GM23248 (cell line): ENCODE measurements at regions not wholly inside any gene's neighbourhood (a gene's known extent, or its start where the extent isn't known, plus 50 kb on each side); places are given as distances from the start of the nearest gene placed in this dataset.

Source experiments
- DNase-seq: peaks from one replicate; pipeline ENCODE4 v3.0.0-alpha.2; 2015
- H2AFZ ChIP-seq: fragments of 200-600 bp; sonication (generic); 2 replicates; pipeline ENCODE4 v1.6.1; 2016; ENCODE audit warnings: antibody characterized with exemption
- H3F3A ChIP-seq: fragments of 200-600 bp; sonication (generic); 2 replicates; pipeline ENCODE4 v1.6.1; 2016; ENCODE audit warnings: mild to moderate bottlenecking, antibody characterized with exemption, mixed run types; ENCODE audit not compliant: insufficient read depth
- H3K27ac ChIP-seq: fragments of 200-600 bp; sonication (generic); 2 replicates; pipeline ENCODE4 v1.5.1; 2016; ENCODE audit warnings: mild to moderate bottlenecking
- H3K27me3 ChIP-seq: fragments of 200-600 bp; sonication (generic); replicated peaks from 2 replicates; pipeline ENCODE4 v1.6.1; 2016; ENCODE audit warnings: mild to moderate bottlenecking; ENCODE audit not compliant: insufficient read depth
- H3K36me3 ChIP-seq: fragments of 200-600 bp; sonication (generic); 2 replicates; pipeline ENCODE4 v1.6.1; 2016; ENCODE audit warnings: low read depth, mild to moderate bottlenecking
- H3K4me1 ChIP-seq: fragments of 200-600 bp; sonication (generic); 2 replicates; pipeline ENCODE4 v1.6.1; 2016; ENCODE audit warnings: mild to moderate bottlenecking; ENCODE audit not compliant: insufficient read depth
- H3K4me2 ChIP-seq: fragments of 200-600 bp; sonication (generic); one replicate; pipeline ENCODE4 v1.6.1; 2016; ENCODE audit warnings: mild to moderate bottlenecking; ENCODE audit not compliant: unreplicated experiment
- H3K4me3 ChIP-seq: fragments of 200-600 bp; sonication (generic); 2 replicates; pipeline ENCODE4 v1.5.1; 2016; ENCODE audit warnings: mild to moderate bottlenecking
- H3K79me2 ChIP-seq: fragments of 200-600 bp; sonication (generic); 2 replicates; pipeline ENCODE4 v1.6.1; 2016; ENCODE audit warnings: mild to moderate bottlenecking; ENCODE audit not compliant: insufficient read depth
- H3K9ac ChIP-seq: fragments of 200-600 bp; sonication (generic); 2 replicates; pipeline ENCODE4 v1.6.1; 2016; ENCODE audit warnings: mild to moderate bottlenecking
- H3K9me2 ChIP-seq: fragments of 200-600 bp; sonication (generic); 2 replicates; pipeline ENCODE4 v1.6.1; 2016; ENCODE audit warnings: mixed run types, mild to moderate bottlenecking, moderate library complexity; ENCODE audit not compliant: insufficient read depth
- H3K9me3 ChIP-seq: fragments of 200-600 bp; sonication (generic); one replicate; pipeline ENCODE4 v1.6.1; 2017; ENCODE audit warnings: low read depth
- H4K20me1 ChIP-seq: fragments of 200-600 bp; sonication (generic); 2 replicates; pipeline ENCODE4 v1.6.0; 2016; ENCODE audit not compliant: insufficient read depth
- EZH2 ChIP-seq: fragments of 200-600 bp; sonication (generic); IDR thresholded peaks from 2 replicates; pipeline ENCODE4 v1.6.1; 2018; ENCODE audit warnings: antibody characterized with exemption, mild to moderate bottlenecking; ENCODE audit not compliant: insufficient read depth, poor library complexity, severe bottlenecking
- EZH2phosphoT487 ChIP-seq: fragments of 200-600 bp; sonication (generic); IDR thresholded peaks from 2 replicates; pipeline ENCODE4 v1.6.1; 2018; ENCODE audit warnings: antibody characterized with exemption, moderate library complexity, mild to moderate bottlenecking, low read depth; ENCODE audit not compliant: insufficient read depth
- WGBS, 2 experiments: methylation state at CpG; one replicate each; pipeline ENCODE4 v1.1.6; 2015 to 2017; ENCODE audit warnings: low lambda C conversion rate in 2 of 2, low coverage in 1 of 2; ENCODE audit errors: missing lambda C conversion rate in 2 of 2; 5-methylcytosine and 5-hydroxymethylcytosine counted together
- in situ Hi-C: fragments of 300-500 bp; cut with MboI; formaldehyde crosslinking; loops from 2 replicates; pipeline ENCODE4 v1.15.0; 2020

DNA sequence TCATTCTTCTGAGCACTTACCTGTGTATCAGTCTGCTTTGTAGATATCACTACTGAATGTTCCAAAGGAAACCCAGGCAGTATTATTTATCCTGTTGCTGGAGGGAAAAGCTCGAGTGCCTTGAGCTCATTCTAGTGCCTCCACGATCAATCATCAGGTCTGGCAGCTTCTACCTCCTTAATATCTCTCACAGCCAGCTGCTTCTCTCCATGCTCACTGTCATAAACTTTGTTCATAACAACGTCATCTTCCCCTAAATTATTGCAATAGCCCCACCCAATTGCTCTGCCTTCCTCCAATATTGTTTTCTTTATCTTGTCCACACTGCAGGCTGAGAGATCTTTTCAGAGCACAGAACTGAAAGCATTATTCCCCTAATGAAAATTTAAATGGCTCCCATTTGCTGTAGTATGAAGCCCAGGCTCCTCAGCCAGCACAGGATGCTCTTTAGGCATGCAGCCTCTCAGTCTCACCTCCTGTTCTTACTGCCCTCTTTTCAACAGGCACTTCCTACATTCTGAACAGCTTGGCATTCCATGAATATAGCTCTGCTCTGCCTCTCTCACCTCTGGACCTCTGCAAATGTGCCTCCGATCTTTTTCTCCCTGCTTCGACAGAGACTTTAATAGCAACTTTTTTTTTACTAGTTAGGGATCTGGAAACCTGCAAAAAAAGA, 504.2 kb upstream of the IGFBP7 start:
- no peaks in the 10 kb centered on the region for H3K36me3 ChIP-seq
- H2AFZ ChIP-seq, result no peak overlapping the region
- H3K79me2 ChIP-seq, result no peaks in the 10 kb centered on the region
- H3K9ac ChIP-seq, result no peak overlapping the region
- H3K9me2 ChIP-seq, result no peaks in the 10 kb centered on the region
- H3K27me3 ChIP-seq, result no peaks in the 10 kb centered on the region
- H3F3A ChIP-seq, result no peaks in the 10 kb centered on the region
- no peak overlapping the region for H3K4me2 ChIP-seq
- TF ChIP-seq EZH2 (no peak), EZH2phosphoT487 (no peak)
- H3K9me3 ChIP-seq, result no peaks in the 10 kb centered on the region
- no peaks in the 10 kb centered on the region for H4K20me1 ChIP-seq
- no peak for DNase-seq
- no peaks in the 10 kb centered on the region for H3K4me1 ChIP-seq
- no peak overlapping the region for H3K27ac ChIP-seq
- H3K4me3 ChIP-seq, result no peak overlapping the region
- WGBS, 2 experiments, result 1 to 3% methylated on average over 5 of the region's 5 CpGs
- in situ Hi-C loops, result no loop called here

DNA sequence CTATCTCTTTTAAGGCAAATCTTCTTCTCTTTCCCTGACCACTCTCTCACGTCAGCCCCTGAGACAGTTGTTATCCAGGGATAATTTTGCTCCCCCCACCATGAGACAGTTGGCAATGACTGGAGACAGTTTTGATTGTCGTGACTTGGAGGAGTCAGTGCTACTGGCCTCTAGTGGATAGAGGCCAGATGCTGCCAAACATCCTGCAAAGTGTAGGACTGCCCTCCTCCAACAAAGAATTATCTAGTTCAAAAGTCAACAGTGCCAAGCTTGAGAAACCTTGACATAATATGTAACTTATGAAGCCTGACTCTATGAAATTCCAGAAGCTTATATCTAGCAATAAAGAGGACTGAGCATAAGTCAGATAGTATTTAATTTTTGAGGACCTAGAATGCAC, 502.1 kb upstream of the IGFBP7 start:
- Histone ChIP-seq H3K9me2 (no peaks in the 10 kb centered on the region), H3F3A (no peaks in the 10 kb centered on the region), H3K4me2 (no peak overlapping the region), H3K9me3 (no peaks in the 10 kb centered on the region), H3K79me2 (no peaks in the 10 kb centered on the region), H2AFZ (no peak overlapping the region), H3K4me3 (no peak overlapping the region), H3K4me1 (no peaks in the 10 kb centered on the region), H3K27me3 (no peaks in the 10 kb centered on the region), H4K20me1 (no peaks in the 10 kb centered on the region), H3K36me3 (no peaks in the 10 kb centered on the region), H3K9ac (no peak overlapping the region), H3K27ac (no peak overlapping the region)
- DNase-seq, result no peak
- 0 to 4% methylated on average over 2 of the region's 2 CpGs for WGBS, 2 experiments
- TF ChIP-seq EZH2phosphoT487, result no peak
- no peak for TF ChIP-seq EZH2
- in situ Hi-C loops, result no loop called here

DNA sequence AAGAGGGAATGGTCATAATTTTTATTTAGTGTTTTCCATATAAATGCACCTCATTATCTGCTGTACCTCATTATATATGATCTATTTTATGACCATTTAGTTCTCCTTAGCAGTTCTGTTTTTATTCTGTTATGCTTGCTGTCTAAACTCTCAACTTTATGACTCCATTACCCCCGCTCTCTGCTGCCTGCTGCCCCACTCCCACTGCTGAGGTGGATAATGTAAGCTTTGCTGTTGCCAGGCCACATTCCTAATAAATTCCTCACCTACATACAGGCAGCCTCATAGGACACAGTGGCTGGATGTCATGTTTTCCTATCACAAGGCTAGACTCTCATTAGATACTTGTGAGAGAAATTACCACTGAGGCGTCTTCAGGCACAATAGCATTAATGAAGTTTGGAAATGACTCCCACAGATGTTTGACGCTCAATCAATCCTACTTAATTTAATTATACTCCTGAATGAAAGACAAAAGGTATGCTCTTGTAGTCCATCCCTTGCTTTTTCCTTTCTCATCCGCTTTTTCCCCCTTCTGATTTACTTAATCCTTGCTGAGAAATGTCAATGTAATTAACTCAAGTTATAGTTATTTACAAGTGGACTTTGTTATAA, 497.5 kb upstream of the IGFBP7 start:
- no peak for DNase-seq
- no peak overlapping the region for H3K4me2 ChIP-seq
- H3K4me1 ChIP-seq, result no peaks in the 10 kb centered on the region
- no peak overlapping the region for H3K27ac ChIP-seq
- H3K36me3 ChIP-seq, result no peaks in the 10 kb centered on the region
- H4K20me1 ChIP-seq, result no peaks in the 10 kb centered on the region
- no peaks in the 10 kb centered on the region for H3K79me2 ChIP-seq
- in situ Hi-C loops, result no loop called here
- H3K9me3 ChIP-seq, result no peaks in the 10 kb centered on the region
- H3K4me3 ChIP-seq, result no peak overlapping the region
- TF ChIP-seq EZH2phosphoT487 (no peak), EZH2 (no peak)
- H3K27me3 ChIP-seq, result no peaks in the 10 kb centered on the region
- H3K9ac ChIP-seq, result no peak overlapping the region
- H3K9me2 ChIP-seq, result no peaks in the 10 kb centered on the region
- no peak overlapping the region for H2AFZ ChIP-seq
- no peaks in the 10 kb centered on the region for H3F3A ChIP-seq
- WGBS, 2 experiments, result 24 to 27% methylated on average over 4 of the region's 4 CpGs

DNA sequence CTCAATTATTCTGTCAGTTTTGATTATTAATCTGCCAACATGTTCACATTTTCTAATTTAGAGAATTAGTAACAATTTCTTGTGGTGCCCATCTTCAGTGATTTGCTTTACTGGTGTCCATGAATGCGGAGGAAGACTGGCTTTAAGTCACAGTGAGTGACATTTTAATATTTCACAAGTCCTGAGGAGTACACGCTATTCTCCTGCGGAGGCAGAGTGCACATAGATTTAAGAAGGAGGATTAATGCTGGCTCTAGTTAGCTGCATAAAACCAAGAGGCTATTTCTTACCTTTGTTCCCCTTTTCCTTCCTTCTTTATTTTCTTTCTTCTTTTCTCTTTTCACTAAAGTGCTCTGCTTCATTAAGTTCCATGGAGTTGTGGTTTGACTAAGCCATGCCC, 495.2 kb upstream of the IGFBP7 start:
- TF ChIP-seq EZH2, result no peak
- no peak for TF ChIP-seq EZH2phosphoT487
- Histone ChIP-seq H3K9me2 (no peaks in the 10 kb centered on the region), H3K79me2 (no peaks in the 10 kb centered on the region), H3K9ac (no peak overlapping the region), H3F3A (no peaks in the 10 kb centered on the region), H2AFZ (no peak overlapping the region), H3K36me3 (no peaks in the 10 kb centered on the region), H3K27ac (no peak overlapping the region), H3K4me2 (no peak overlapping the region), H3K9me3 (no peaks in the 10 kb centered on the region), H3K4me1 (no peaks in the 10 kb centered on the region), H3K27me3 (no peaks in the 10 kb centered on the region), H4K20me1 (no peaks in the 10 kb centered on the region), H3K4me3 (no peak overlapping the region)
- WGBS, 2 experiments, result 12 to 15% methylated on average over 3 of the region's 3 CpGs
- in situ Hi-C loops, result no loop called here
- DNase-seq, result no peak
